GOT3 (cell line): ENCODE measurements at regions not wholly inside any gene's neighbourhood (a gene's known extent, or its start where the extent isn't known, plus 50 kb on each side); places are given as distances from the start of the nearest gene placed in this dataset.

Experiments
- DNase-seq: peaks from one replicate; lab custom pipeline; 2025; ENCODE audit warnings: mixed read lengths; lab: John Stamatoyannopoulos, UW

DNA sequence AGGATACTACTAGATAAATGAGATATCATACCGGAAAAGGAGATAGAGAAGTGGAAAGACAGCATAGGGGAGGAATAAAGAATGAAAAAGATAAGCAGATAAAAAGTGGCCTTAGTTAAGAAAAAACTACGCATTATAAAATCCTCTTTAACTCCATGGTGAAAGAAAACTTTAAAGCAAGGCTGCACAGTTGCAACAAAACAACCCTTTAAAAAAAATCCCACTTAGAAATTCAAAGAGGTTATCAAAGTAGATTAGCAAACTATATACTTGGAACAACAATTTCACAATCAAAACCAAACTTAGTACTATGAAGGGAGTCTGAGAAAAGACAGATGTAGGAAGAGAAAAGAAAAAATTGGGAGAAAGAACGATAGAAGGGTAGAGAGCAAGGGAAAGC is 133.4 kb upstream of the OSR1 start:
- DNase-seq, result no peak

DNA sequence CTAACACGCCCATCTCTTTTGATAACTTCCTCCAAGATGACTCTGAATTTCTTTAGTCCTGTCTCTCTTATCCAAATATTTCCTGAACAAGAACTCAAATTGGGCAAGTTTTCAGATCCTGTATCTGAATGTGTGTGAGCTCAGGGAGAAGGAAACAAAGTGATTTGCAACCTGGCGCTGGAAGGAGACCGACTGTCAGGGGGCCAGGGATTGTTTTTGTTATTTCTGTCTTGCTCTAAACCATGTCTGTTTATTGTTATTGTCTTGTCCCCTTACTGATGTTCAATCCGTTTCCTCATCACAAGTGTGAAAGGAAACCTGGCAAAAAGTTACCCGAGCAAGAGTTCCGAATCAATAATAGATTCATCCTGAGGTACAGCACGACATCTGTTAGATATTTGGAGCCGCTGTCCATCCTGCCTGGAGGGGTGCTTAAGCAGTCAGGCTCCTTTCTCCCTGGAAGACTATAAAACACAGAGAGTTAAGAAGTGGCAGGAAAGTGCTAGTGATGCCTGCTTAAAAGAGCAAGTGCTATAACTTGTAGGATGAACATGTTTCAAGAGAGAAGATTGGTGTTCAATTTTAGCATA is 132.5 kb upstream of the OSR1 start:
- DNase-seq, result no peak

DNA sequence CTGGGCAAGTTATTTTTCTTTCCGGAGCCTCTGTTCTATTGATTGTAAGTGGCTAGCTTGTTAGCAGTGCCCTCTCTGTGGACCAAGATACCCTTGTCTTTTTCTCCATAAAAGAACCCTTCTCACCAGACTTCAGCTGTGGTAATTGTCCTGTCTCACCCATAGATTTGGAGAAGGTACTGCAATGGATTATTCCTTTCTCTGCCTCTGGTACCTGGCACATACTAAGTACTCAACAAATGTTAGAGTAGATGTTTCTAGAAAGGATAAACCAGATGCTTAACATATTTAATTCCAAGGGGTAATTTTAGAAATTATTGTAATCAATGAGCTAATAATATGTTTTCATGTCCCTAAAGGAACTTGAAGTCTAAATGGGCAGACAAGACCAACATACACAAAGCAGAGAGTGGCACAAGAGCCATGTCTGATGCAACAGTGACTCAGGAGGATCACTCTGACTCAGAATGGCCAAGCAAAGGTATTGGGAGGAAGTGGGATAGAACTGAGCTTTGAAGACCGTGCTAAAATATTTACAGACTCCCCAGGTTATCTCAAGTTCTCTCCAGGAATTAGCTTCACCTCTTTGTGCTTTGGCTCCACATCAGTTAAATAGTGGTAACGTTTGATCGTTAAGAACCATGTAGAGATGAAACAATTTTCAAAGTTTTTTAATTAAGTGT is 129.7 kb upstream of the OSR1 start:
- no peak for DNase-seq

GRCh38 chr2:19484736-19485135 is 126.3 kb upstream of the OSR1 start:
- DNase-seq, result no peak

- no peak for DNase-seq
Measured at GRCh38 chr2:19480673-19481072, 122.2 kb upstream of the OSR1 start.

DNA sequence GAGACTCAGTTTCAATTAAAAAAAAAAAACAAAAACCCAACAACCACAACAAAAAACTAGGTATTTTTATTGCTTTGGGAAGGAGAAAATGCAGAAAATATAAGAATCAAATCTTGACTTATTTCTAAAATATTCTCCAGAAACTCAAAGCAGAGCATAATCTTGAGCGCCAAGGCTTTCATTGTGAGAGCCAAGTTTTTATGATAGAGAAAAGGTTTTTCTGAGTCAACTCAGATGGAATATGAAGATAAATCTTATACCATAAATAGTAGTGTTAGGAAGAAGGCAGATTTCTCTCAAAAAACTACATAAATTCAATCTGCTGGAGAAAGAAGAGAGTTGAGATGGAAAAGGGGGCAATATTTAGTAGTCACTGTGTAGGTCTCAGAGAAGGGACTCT is 121.2 kb upstream of the OSR1 start:
- DNase-seq, result no peak

GRCh38 chr2:19478409-19478808 is 120.0 kb upstream of the OSR1 start:
- DNase-seq, result no peak

DNA sequence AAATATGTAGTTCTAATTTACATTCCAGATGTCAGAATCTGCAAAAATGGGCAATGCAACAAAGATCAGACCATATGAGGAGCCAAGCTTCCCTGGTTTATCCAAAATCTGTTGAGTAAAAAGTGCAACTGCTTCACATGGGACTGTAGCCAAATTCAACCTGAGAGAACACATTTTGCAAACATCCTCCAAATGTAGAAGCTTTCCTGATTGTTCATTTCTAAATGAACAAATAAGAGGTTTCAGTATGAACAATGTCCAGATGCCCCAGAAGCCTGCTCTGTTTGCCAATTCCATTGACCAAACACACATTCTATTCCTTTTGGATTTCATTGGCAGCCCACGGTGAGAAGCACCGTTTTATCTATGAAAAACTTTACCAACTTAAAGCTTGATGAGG is 117.9 kb upstream of the OSR1 start:
- no peak for DNase-seq

DNA sequence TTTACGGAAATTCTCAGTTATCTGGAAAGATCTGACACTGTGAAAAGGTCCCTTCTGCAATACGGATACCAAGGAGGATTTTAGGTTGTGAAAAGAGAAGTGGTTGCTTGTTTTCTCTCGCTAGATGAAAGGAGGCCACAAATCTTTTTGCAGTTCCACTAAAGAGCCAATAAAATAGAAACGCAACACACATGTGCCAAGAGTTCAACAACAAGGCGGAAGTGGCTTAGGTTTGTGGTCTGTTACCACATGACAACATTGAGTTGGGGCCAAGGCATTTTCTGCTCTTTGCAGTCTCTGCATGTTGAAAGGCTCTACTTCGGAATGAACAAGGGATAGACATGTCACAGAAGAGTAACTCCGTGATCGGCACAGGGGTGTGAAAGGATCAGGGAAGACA is 115.7 kb upstream of the OSR1 start:
- no peak for DNase-seq

DNA sequence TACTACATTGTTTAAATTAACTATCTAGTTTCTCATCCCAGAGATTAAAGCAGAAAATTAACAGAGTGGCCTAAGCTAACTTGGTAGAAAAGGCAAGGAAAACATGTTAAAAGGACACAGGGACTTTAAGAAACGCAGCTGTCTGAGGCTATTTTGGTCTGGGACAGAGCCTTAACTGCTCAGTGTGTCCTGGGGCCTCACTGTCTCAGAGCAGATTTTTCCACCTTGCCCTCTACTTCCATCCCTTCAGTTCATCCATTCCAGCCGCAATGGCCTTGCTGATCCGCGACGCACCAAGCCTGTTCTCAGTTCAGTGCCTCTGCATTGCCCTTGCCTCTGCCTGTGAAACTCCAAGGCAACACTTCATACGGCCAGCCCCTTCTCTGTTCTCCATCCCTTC is 114.9 kb upstream of the OSR1 start:
- DNase-seq, result no peak

DNA sequence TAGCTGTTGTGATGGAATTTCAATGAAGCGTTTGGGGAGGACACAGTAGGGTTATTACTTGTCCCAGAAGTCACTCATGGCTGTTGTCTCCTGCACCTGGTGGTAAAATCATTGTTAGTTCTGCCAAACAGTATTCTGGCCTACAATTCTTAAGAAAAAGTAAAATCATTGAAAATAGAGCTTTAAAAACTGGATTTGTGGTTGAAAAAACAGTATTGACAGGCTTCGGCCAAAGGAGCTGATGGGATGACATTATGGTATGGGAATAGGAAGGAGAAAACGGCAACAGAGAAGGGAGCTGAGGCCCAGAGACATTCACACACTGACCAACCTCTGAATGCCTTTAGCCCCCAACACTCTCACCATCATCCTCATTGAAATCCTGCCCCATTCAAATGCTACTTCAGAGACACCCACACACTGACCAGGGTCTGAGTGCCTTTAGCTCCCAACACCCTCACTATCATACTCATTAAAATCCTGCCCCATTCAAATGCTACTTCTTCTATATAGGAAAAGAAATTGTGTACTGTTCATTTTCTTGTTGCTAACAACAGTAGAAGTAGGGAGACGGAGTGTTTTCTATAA is 114.1 kb upstream of the OSR1 start:
- DNase-seq, result no peak

DNA sequence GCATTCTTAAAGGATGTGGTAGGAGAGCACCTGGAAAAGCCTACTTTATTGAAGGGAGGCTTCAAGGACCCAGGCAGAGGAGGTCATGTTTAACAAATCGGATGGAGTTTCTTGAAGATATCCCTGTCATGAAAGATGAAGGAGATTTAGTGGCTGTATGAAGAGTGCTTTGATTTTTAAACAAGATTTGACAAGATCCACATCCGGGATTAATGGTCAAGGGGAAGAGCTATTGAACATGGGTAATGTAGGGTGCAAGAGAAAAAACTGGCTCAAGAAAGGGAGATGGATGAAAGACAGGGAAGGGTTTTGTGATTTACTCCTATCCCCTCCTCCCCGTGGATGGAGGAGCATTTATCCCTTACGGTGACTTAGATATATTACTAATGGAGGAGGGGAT is 113.1 kb upstream of the OSR1 start:
- no peak for DNase-seq

- no peak for DNase-seq
Measured at GRCh38 chr2:19465978-19466377, 107.6 kb upstream of the OSR1 start.

GRCh38 chr2:19462256-19462645 is 103.8 kb upstream of the OSR1 start:
- DNase-seq, result no peak

DNA sequence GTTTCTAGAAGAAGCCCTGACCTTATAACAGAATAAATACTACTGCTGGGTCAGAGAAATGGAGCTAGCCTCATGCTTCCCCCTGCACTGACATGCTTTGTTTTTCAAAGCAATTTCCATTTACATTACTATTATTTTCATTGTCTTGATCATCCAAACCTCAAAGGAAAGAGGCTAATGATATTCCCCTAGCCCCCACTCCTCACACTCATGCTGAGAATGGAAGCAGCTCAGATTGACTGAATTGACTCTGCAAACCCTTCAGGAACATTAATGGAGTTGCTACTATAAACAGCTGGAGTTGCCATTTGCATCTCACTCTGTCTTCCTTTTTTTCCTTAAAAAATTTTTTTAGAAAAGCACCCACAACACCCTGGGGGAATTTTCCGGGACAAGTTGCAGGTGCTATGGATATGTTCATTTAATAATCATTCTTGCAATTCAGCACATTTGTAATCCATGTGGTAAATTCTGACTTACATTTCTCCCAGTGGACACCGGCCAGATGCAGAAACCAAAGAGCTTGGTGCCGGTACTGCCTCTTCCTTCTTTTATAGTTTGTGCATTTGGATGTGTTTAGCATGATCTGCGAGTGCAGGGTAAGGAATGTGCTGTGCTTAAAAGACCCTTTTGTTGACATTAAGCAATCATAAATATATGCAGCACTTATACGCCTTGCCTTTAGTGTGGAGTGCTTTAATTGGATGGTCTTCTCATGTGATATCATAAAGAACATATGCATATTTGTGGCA is 103.3 kb upstream of the OSR1 start:
- DNase-seq, result no peak

GRCh38 chr2:19460761-19461160 is 102.3 kb upstream of the OSR1 start:
- no peak for DNase-seq

- DNase-seq, result no peak
Measured at GRCh38 chr2:19458427-19459003, 100.1 kb upstream of the OSR1 start.

DNA sequence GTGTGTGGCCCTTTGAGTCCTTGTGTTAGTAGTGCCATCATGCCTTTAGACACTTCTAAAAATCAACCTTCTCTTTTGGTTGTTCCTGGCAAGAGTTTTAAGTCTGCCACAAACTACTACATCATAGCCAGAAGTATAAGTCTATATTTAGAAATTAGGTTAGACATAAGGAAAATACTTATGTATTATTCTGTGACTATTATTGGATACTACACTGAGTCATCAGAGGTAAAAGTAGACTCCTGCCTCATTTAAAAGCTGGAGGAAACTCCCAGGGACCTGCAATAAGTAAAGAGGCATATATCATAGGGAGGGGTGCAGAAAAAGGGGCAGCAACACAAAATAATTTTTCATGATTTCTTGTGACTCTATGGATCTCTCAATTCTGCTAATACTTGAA is 99.4 kb upstream of the OSR1 start:
- DNase-seq, result no peak

DNA sequence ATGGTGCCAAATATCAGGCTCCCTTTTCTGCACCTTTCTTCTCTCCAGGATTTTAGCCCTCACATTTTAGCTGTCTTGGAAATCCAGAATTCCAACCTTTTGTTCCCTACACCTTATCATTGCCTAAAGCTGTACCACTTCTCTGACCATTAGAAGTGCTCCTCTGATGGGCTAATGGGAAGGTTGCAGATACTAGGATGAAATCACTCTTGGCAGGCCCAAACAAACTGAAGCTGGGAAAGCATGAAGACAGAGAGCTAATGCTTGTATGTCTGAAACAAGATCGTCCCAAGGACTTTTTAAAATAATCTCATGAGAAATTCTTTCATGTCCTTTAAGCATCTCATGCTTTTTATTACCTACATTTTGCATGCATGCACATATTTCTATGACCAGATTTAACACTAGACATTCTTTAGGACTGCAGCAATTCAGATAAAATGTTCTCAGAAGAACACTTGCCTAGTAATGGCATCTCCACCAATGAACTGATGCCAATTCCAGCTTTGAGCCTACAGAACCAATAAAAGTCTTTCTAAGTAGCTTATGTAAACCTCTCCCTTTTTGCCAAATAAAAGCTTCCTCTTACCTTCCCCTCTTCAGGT is 98.4 kb upstream of the OSR1 start:
- no peak for DNase-seq

DNA sequence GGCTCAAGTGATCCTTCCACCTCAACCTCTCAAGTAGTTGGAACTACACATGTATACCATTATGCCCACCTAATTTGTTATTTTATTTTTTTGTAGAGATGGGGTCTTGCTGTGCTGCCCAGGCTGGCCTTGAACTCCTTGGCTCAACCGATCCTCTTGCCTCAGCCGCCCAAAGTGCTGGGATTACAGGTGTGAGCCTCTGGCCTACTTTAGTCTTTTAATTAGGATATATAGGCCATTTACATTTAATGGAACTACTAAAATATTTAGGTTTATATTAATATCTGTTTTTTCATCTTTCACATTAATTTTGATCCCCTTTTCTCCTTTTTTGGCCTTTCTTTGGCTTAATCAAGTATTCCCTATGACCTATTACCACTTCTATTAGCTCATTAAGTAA is 95.7 kb upstream of the OSR1 start:
- DNase-seq, result no peak

DNA sequence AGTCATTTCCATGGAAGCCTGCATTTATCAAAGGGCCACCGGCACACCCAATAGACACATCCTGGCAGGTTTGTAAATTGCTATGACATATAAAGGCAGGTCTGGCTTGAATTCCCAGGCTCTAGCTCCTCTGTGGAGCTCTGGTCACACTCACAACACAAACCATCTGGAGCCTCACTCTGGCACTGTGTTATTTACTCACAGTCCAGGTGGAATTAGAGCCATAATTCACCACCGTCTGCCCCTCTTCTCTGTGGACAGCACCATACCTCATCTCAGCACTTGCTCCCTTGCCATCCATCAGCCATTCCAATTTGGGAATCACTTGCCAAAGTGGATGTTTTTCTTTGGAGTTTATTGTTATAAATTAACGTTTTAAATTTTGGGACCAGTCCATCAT is 84.3 kb upstream of the OSR1 start:
- DNase-seq, result no peak

DNA sequence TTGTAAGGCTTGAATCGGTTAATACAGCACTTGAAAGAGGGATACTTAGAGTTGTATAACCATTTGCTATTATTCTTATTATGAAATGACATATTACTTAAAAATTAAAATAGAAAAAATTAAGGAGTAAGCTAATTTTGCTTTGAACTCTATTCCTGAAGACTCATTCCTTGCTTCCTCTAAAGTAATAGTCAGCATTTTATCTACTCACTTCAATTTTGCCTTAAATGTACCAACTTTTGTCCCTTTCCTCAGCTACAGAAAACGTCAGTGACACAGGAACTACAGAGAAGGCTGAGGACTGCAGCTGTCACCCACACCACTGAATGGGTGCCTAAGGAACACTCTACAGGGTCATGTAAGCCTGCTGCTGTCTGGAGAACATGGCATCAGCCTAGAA is 80.7 kb upstream of the OSR1 start:
- no peak for DNase-seq
